ENCODE measurements at regions not wholly inside any gene's neighbourhood (a gene's known extent, or its start where the extent isn't known, plus 50 kb on each side); places are given as distances from the start of the nearest gene placed in this dataset.

DNA sequence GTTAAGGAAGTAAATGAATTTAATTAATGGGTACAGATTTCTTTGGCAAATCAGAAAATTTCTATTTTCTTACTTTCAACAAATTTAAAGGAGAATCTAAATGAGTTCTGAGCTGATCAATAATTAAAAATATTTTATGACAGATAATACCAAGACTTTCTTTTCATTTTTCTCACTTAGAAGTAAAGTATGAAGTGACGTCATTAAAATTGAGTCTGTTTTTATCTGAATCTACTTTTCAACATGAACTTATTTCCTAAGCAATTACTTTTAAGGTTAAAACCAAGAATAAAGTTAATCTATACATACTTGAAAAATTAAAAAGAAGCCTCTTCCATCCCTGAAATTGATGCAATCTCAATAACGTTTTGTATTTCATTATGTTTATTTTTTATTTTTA lies 552.8 kb upstream of the ST8SIA4 start:
- no peak for TF ChIP-seq REST (IDR thresholded peaks at IDR 0.05; ENCODE audit: insufficient read depth in 1 of 2, low read depth in 2 of 2, low read length in 2 of 2)
- no peak for TF ChIP-seq SIN3A (IDR thresholded peaks at IDR 0.05; ENCODE audit: borderline replicate concordance, insufficient read depth, low read length)
- TF ChIP-seq POLR2AphosphoS5 (IDR thresholded peaks at IDR 0.05; ENCODE audit: low read depth, low read length): no peak
- TF ChIP-seq TAF1 (IDR thresholded peaks at IDR 0.05; ENCODE audit: borderline replicate concordance, insufficient read depth, low read length): no peak
- no peak for TF ChIP-seq FOXP2 (optimal IDR thresholded peaks at IDR 0.05; ENCODE audit: borderline replicate concordance, extremely low read depth, extremely low read length, insufficient read depth)
